Heart right ventricle (tissue), 16 donors: ENCODE measurements at regions not wholly inside any gene's neighbourhood (a gene's known extent, or its start where the extent isn't known, plus 50 kb on each side); places are given as distances from the start of the nearest gene placed in this dataset.

ENCODE experiments used
- ATAC-seq, 8 donors: fragments of 200-7000 bp; cut with Tn5 transposase; one replicate each; pipeline ENCODE4 v1.9.1; 2020; ENCODE audit warnings: mild to moderate bottlenecking in 8 of 8, moderate library complexity in 8 of 8, moderate number of reproducible peaks in 1 of 8
- DNase-seq, 2 donors: peaks; one replicate each; pipeline ENCODE4 v3.0.0-alpha.2; 2020
- H3K27ac ChIP-seq, 10 donors: fragments of 200-600 bp; sonication (generic) in 2 of 10; one replicate each; pipeline versions ENCODE4 v1.5.0 to v1.8.0; 2020 to 2022; ENCODE audit warnings: mild to moderate bottlenecking in 3 of 10
- H3K27me3 ChIP-seq, 7 donors: fragments of 200-600 bp; one replicate each; pipeline ENCODE4 v1.8.0; 2021 to 2022; ENCODE audit warnings: mild to moderate bottlenecking in 2 of 7
- H3K36me3 ChIP-seq, 9 donors: fragments of 200-600 bp; sonication (generic) in 1 of 9; one replicate each; pipeline versions ENCODE4 v1.5.0 to v1.8.0; 2020 to 2022; ENCODE audit warnings: mild to moderate bottlenecking in 2 of 9
- H3K4me1 ChIP-seq, 9 donors: fragments of 200-600 bp; sonication (generic) in 1 of 9; one replicate each; pipeline versions ENCODE4 v1.5.0 to v1.8.0; 2020 to 2022; ENCODE audit warnings: mild to moderate bottlenecking in 4 of 9
- H3K4me3 ChIP-seq, 10 donors: fragments of 200-600 bp; sonication (generic) in 2 of 10; one replicate each; pipeline versions ENCODE4 v1.5.0 to v1.8.0; 2020 to 2022; ENCODE audit warnings: mild to moderate bottlenecking in 7 of 10, moderate library complexity in 2 of 10
- H3K9me3 ChIP-seq, 11 donors: fragments of 200-600 bp in 10 of 11; sonication (generic) in 2 of 11; one replicate each; pipeline versions ENCODE4 v1.5.0 to v1.8.0; 2013 to 2022; ENCODE audit warnings: mild to moderate bottlenecking in 2 of 11, control low read depth in 1 of 11, moderate library complexity in 1 of 11
- WGBS, 2 donors: extraction: QIAGEN DNeasy Blood & Tissue Kit; methylation state at CpG; one replicate each; pipeline ENCODE4 v1.1.7; 2013; ENCODE audit warnings: inconsistent platforms in 1 of 2; 5-methylcytosine and 5-hydroxymethylcytosine counted together
- intact Hi-C, 10 donors: fragments of 100-400 bp; cut with DNase I; formaldehyde crosslinking; loops; one replicate each; pipeline versions ENCODE4 v1.11.1 to v1.14.2; 2022
- TF ChIP-seq, protein P1 (sequence below), 9 donors: fragments of 200-600 bp; sonication (generic) in 2 of 9; IDR thresholded peaks; one replicate each; pipeline versions ENCODE4 v1.5.0 to v1.8.0; 2021 to 2022; ENCODE audit warnings: antibody characterized with exemption in 9 of 9, mild to moderate bottlenecking in 5 of 9, moderate library complexity in 1 of 9
- donor health status: Arrhythmogenic right ventricular cardiomyopathy.
- donor health status: ischemic (EF 13 %, LVEDD 7.1; RV severe dilation, severe dysfunction).
- donor health status: healthy with polysubstance abuse.
- donor health status: DM: no; HTN: yes; CAD: no.
- donor health status: DM: no; HTN: no; CAD: no.
- donor health status: ischemic (EF 25% LVEDD 6.9; RV normal size, moderate dysfunction).
- donor health status: ischemic (EF 25% LVEDD 5.7; RV mildly dilated, moderate dysfunction).
- donor health status: healthy.
- donor health status: DM: yes; HTN: yes; CAD: no.
- donor health status: Ischemic cardiomyopathy.
- donor health status: ischemic (EF 35%, LVEDD 5.7; RV mildly dilated, moderate dysfunction).
- donor health status: nonischemic (EF 11% LVEDD 7.7; RV severe dilation, severe dysfunction).
- donor health status: DM: yes; HTN: yes; CAD: no.
- donor health status: PGD.
- donor health status: ischemic (EF 29% LVEDD 5.4; RV normal size, mild dysfunction).
- donor health status: nonischemic (EF 23%, LVEDD 6.1; RV moderate dilation, normal function).

GRCh38 chrX:13893826-13894225 lies 76.9 kb upstream of the GPM6B start:
- intact Hi-C loops = no loop called here
- Histone ChIP-seq H3K9me3 (no peaks in the 10 kb centered on the region), H3K27me3 (peaks cover 0 to 72% (median 0%) of the 10 kb centered on the region in 7 donors), H3K27ac (no peak overlapping the region), H3K4me3 (no peak overlapping the region), H3K4me1 (no peaks in the 10 kb centered on the region), H3K36me3 (no peaks in the 10 kb centered on the region)
- WGBS, 2 donors = 44 to 48% methylated on average over 5 of the region's 5 CpGs
- TF ChIP-seq, protein P1, sequence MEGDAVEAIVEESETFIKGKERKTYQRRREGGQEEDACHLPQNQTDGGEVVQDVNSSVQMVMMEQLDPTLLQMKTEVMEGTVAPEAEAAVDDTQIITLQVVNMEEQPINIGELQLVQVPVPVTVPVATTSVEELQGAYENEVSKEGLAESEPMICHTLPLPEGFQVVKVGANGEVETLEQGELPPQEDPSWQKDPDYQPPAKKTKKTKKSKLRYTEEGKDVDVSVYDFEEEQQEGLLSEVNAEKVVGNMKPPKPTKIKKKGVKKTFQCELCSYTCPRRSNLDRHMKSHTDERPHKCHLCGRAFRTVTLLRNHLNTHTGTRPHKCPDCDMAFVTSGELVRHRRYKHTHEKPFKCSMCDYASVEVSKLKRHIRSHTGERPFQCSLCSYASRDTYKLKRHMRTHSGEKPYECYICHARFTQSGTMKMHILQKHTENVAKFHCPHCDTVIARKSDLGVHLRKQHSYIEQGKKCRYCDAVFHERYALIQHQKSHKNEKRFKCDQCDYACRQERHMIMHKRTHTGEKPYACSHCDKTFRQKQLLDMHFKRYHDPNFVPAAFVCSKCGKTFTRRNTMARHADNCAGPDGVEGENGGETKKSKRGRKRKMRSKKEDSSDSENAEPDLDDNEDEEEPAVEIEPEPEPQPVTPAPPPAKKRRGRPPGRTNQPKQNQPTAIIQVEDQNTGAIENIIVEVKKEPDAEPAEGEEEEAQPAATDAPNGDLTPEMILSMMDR (IDR thresholded peaks at IDR 0.05) = no peak
- peak in 3 of 8 donors; percentile 25 to 47 (median 29) for ATAC-seq
- DNase-seq = peak; percentile 18 to 25

DNA sequence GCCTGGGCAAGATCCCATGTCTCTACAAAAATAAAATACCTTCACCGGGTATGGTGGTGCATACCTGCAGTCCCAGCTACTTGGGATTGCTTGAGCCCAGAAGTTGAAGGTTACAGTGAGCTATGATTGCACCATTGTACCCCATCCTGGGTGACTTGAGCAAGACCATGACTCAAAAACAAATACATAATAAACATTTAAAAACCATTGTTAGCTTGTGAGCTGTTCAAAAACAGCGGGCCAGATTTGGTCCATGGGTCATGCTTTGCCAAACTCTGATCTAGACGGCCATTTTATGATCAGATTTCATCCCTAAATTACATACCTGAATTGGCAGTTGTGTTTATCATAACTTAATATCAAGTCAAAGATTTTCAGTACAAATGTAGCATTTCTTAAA lies 76.0 kb upstream of the GPM6B start:
- H3K27ac ChIP-seq = no peak overlapping the region
- no peak for DNase-seq
- H3K9me3 ChIP-seq = no peaks in the 10 kb centered on the region
- intact Hi-C loops = no loop called here
- peaks cover 0 to 67% (median 0%) of the 10 kb centered on the region in 7 donors for H3K27me3 ChIP-seq
- 93 to 96% methylated on average over 3 of the region's 3 CpGs for WGBS, 2 donors
- H3K36me3 ChIP-seq = no peaks in the 10 kb centered on the region
- no peaks in the 10 kb centered on the region for H3K4me1 ChIP-seq
- H3K4me3 ChIP-seq = no peak overlapping the region
- no peak for ATAC-seq
- TF ChIP-seq, protein P1 (IDR thresholded peaks at IDR 0.05) = no peak

GRCh38 chrX:13891377-13892140 lies 74.7 kb upstream of the GPM6B start:
- peaks cover 0 to 70% (median 0%) of the 10 kb centered on the region in 7 donors for H3K27me3 ChIP-seq
- ATAC-seq (no peak), DNase-seq (no peak)
- intact Hi-C loops = no loop called here
- H3K36me3 ChIP-seq = no peaks in the 10 kb centered on the region
- WGBS, 2 donors = 75 to 76% methylated on average over 7 of the region's 7 CpGs
- no peaks in the 10 kb centered on the region for H3K4me1 ChIP-seq
- H3K27ac ChIP-seq = no peak overlapping the region
- H3K4me3 ChIP-seq = no peak overlapping the region
- no peaks in the 10 kb centered on the region for H3K9me3 ChIP-seq
- TF ChIP-seq, protein P1 (IDR thresholded peaks at IDR 0.05) = no peak

- Histone ChIP-seq H3K9me3 (no peaks in the 10 kb centered on the region), H3K27me3 (peaks cover 0 to 63% (median 0%) of the 10 kb centered on the region in 7 donors), H3K36me3 (no peaks in the 10 kb centered on the region), H3K4me3 (no peak overlapping the region), H3K4me1 (no peaks in the 10 kb centered on the region), H3K27ac (no peak overlapping the region)
- ATAC-seq (no peak), DNase-seq (no peak)
- WGBS, 2 donors = 77 to 78% methylated on average over 3 of the region's 3 CpGs
- TF ChIP-seq, protein P1 (IDR thresholded peaks at IDR 0.05) = no peak
- intact Hi-C loops = no loop called here
Measured at GRCh38 chrX:13890806-13891205, 73.9 kb upstream of the GPM6B start.
